ENCODE measurements at regions not wholly inside any gene's neighbourhood (a gene's known extent, or its start where the extent isn't known, plus 50 kb on each side); places are given as distances from the start of the nearest gene placed in this dataset.
A peak's percentile ranks its signal among the peaks of the same experiment; 100 is the strongest.
"Not testable (repeated sequence)": the region's sequence is repeated elsewhere in the genome, so short reads cannot be mapped to it uniquely, and the experiment has no call there.

DNA sequence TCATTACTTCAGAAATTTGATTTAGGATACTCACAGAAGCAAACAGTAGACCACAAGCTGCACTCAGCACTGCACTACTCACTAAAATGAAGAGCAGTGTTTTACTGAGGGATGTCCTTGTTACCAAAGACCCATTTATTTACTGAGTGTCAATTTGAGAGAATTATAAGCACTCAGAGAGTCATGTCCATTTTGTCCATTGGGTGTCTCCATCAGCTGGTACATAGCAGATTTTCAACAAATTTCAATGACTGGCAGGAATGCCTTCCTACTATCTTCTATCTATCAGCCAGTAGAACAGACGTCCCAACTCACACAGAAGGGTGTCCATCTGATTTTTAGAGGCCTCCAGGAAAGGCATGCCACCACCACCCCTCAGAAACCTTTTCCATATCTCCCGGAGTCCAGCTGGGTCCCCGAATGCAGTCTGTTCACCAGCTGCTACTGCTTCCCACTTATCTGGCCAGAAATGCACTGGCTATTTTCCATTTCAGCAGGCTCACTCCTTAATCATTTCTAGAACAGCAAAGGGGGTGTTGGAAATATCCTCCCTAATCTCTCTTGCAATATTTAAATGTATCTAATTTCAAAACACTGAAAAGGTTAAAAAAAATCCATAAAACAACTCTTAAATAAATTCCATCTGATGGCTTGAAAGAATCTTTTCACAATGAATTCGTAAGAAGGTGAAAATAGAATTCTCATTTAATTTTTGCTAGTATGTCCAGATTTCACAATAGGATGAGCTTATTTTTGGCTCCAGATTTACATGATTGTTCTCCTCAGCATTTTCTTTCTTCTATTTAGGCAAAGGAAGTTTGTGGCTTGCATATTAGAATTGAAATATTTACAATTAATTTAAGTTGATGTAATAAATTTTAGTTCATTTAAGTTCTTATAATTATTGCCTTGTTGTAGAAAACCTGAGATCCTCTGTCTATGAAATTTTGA is 1164.0 kb upstream of the CELF2 start:
- H3K9me3 Mint-ChIP-seq = peaks cover 14% of the 10 kb centered on the region
- no peaks in the 10 kb centered on the region for H3K27me3 Mint-ChIP-seq
- no peak overlapping the region for H3K4me3 Mint-ChIP-seq
- no peaks in the 10 kb centered on the region for H3K36me3 Mint-ChIP-seq
- no peak for ATAC-seq
- no peak overlapping the region for H3K27ac Mint-ChIP-seq
- H3K4me1 Mint-ChIP-seq = no peaks in the 10 kb centered on the region

DNA sequence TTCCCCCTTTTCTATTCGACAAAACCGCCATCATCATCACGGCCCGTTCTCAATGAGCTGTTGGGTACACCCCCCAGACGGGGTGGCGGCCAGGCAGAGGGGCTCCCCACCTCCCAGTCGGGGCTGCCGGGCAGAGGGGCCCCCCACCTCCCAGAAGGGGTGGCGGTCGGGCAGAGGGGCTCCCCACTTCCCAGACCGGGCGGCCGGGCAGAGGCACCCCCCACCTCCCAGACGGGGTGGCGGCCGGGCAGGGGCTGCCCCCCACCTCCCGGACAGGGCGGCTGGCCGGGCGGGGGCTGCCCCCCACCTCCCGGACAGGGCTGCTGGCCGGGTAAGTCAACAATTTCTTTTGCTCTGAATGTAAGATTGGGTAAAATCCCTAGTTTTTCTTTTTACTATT is 1162.2 kb upstream of the CELF2 start:
- H3K27me3 Mint-ChIP-seq, H3K27ac Mint-ChIP-seq, ATAC-seq, H3K4me1 Mint-ChIP-seq, H3K4me3 Mint-ChIP-seq, H3K36me3 Mint-ChIP-seq: not testable (repeated sequence)
- peaks cover 14% of the 10 kb centered on the region for H3K9me3 Mint-ChIP-seq

- Mint-ChIP-seq H3K4me1 (no peaks in the 10 kb centered on the region), H3K36me3 (no peaks in the 10 kb centered on the region), H3K27me3 (no peaks in the 10 kb centered on the region), H3K27ac (no peak overlapping the region), H3K4me3 (no peak overlapping the region), H3K9me3 (peaks cover 8% of the 10 kb centered on the region)
- ATAC-seq = no peak
Measured at GRCh38 chr10:9858816-9859215, 1158.9 kb upstream of the CELF2 start.

DNA sequence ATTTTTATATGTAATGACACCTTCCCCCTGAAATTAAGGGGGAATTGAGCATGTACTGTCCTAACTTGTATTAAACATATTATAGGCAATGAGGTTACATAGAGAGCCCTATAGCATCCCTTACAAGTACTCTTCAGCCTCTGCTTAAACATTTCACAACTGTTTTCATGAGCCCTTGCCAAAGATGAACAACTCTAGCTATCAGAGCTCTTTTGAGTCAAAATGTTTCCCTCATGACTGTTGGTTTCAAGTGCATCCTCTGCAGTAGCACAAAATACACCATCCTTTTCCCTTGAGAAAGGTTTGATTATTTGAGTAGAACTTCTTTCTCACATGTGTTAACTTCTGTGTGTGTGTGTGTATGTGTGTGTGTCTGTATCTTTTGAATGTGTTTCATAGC is 1157.6 kb upstream of the CELF2 start:
- Mint-ChIP-seq H3K9me3 (peaks cover 8% of the 10 kb centered on the region), H3K4me3 (no peak overlapping the region), H3K36me3 (no peaks in the 10 kb centered on the region), H3K27ac (no peak overlapping the region), H3K4me1 (no peaks in the 10 kb centered on the region), H3K27me3 (no peaks in the 10 kb centered on the region)
- ATAC-seq = no peak

GRCh38 chr10:9863559-9864121 is 1154.0 kb upstream of the CELF2 start:
- Mint-ChIP-seq H3K4me1 (no peaks in the 10 kb centered on the region), H3K27ac (no peak overlapping the region), H3K4me3 (no peak overlapping the region), H3K27me3 (no peaks in the 10 kb centered on the region), H3K36me3 (no peaks in the 10 kb centered on the region), H3K9me3 (peaks cover 8% of the 10 kb centered on the region)
- ATAC-seq = no peak

GRCh38 chr10:9868499-9868898 is 1149.2 kb upstream of the CELF2 start:
- Mint-ChIP-seq H3K9me3 (peaks cover 1% of the 10 kb centered on the region), H3K27me3 (no peaks in the 10 kb centered on the region), H3K4me3 (no peak overlapping the region), H3K27ac (no peak overlapping the region), H3K36me3 (no peaks in the 10 kb centered on the region), H3K4me1 (no peaks in the 10 kb centered on the region)
- ATAC-seq = no peak

- Mint-ChIP-seq H3K4me1 (no peaks in the 10 kb centered on the region), H3K36me3 (no peaks in the 10 kb centered on the region), H3K4me3 (no peak overlapping the region), H3K27me3 (no peaks in the 10 kb centered on the region), H3K27ac (no peak overlapping the region), H3K9me3 (no peaks in the 10 kb centered on the region)
- ATAC-seq = no peak
Measured at GRCh38 chr10:9869205-9869604, 1148.5 kb upstream of the CELF2 start.

- Mint-ChIP-seq H3K4me1 (no peaks in the 10 kb centered on the region), H3K9me3 (no peaks in the 10 kb centered on the region), H3K27me3 (no peaks in the 10 kb centered on the region), H3K36me3 (no peaks in the 10 kb centered on the region), H3K27ac (no peak overlapping the region), H3K4me3 (no peak overlapping the region)
- no peak for ATAC-seq
Measured at GRCh38 chr10:9869606-9870176, 1148.0 kb upstream of the CELF2 start.

GRCh38 chr10:9875353-9875752 is 1142.3 kb upstream of the CELF2 start:
- H3K27me3 Mint-ChIP-seq = no peaks in the 10 kb centered on the region
- ATAC-seq = peak; percentile 12
- H3K4me1 Mint-ChIP-seq = no peaks in the 10 kb centered on the region
- H3K27ac Mint-ChIP-seq = no peak overlapping the region
- H3K4me3 Mint-ChIP-seq = no peak overlapping the region
- no peaks in the 10 kb centered on the region for H3K9me3 Mint-ChIP-seq
- no peaks in the 10 kb centered on the region for H3K36me3 Mint-ChIP-seq

DNA sequence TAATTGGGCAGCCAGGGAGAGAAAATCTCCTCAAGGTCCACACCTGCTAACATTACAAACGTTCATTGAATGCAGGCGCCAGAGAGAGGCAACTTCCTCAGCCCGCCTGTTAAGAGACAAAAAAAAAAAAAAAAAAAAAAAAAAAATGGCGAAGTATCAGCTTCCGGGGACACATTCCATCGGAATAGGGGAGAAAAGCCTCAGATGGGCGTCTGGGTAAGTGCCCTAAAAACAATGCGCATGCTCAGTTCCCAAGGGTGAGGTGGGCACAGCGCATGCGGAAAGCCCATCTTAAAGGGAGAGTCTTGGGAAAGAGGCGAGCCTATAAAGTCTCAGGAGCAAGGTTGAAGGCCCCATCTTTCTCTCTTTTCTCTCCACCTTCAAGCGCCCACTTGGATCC is 1139.7 kb upstream of the CELF2 start:
- H3K27ac Mint-ChIP-seq = no peak overlapping the region
- H3K4me3 Mint-ChIP-seq = no peak overlapping the region
- H3K36me3 Mint-ChIP-seq = no peaks in the 10 kb centered on the region
- no peaks in the 10 kb centered on the region for H3K27me3 Mint-ChIP-seq
- H3K4me1 Mint-ChIP-seq = no peaks in the 10 kb centered on the region
- peaks cover 3% of the 10 kb centered on the region for H3K9me3 Mint-ChIP-seq
- no peak for ATAC-seq

- Mint-ChIP-seq H3K4me3 (no peak overlapping the region), H3K36me3 (no peaks in the 10 kb centered on the region), H3K9me3 (peaks cover 3% of the 10 kb centered on the region), H3K27me3 (no peaks in the 10 kb centered on the region), H3K4me1 (no peaks in the 10 kb centered on the region), H3K27ac (no peak overlapping the region)
- ATAC-seq = no peak
Measured at GRCh38 chr10:9878383-9878782, 1139.3 kb upstream of the CELF2 start.

- Mint-ChIP-seq H3K27me3 (no peaks in the 10 kb centered on the region), H3K4me3 (no peak overlapping the region), H3K27ac (no peak overlapping the region), H3K4me1 (no peaks in the 10 kb centered on the region), H3K36me3 (no peaks in the 10 kb centered on the region), H3K9me3 (peaks cover 6% of the 10 kb centered on the region)
- no peak for ATAC-seq
Measured at GRCh38 chr10:9885761-9886160, 1131.9 kb upstream of the CELF2 start.

GRCh38 chr10:9886772-9887171 is 1130.9 kb upstream of the CELF2 start:
- Mint-ChIP-seq H3K4me3 (no peak overlapping the region), H3K36me3 (no peaks in the 10 kb centered on the region), H3K27ac (no peak overlapping the region), H3K9me3 (peaks cover 6% of the 10 kb centered on the region), H3K4me1 (no peaks in the 10 kb centered on the region), H3K27me3 (no peaks in the 10 kb centered on the region)
- ATAC-seq = no peak

DNA sequence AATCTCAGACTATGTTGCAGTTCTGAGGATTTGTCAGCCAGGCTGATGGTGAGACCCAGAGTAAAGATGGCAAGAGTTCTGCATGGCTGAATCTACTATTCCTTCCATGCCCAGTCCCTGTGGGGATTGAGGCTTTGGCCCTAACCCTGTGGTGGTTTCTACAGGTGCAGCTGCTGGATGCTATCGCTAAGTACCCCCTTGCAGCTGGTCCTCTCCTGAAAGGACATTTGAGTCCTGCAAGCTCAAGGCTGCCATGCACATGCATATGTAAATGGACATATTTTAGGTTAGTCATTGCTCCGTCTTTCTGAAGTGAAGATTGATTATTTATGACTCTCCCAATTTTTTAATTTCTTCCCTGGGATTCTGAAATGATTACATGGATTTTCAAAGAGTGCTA is 1122.2 kb upstream of the CELF2 start:
- Mint-ChIP-seq H3K4me3 (no peak overlapping the region), H3K4me1 (no peaks in the 10 kb centered on the region), H3K9me3 (peaks cover 3% of the 10 kb centered on the region), H3K36me3 (no peaks in the 10 kb centered on the region), H3K27me3 (no peaks in the 10 kb centered on the region), H3K27ac (no peak overlapping the region)
- no peak for ATAC-seq

DNA sequence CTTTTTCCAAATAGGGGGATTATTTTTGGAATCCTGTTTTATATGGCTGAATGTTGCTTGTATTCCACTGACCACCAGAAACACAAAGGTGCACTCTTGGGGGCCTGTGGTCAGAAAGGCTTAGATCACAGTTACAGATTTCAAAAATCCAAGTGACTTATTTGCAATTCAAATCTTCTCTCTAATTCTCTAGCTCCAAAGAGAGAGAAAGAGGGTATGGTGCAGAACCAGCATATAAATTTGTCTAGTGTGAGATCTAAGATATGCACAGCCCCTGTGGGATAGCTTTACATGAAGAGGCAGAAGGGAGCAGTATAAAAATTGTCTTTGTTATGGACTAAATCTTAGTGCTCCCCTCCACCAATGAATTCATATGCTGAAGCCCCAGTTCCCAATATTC is 1121.7 kb upstream of the CELF2 start:
- H3K4me1 Mint-ChIP-seq = no peaks in the 10 kb centered on the region
- H3K36me3 Mint-ChIP-seq = no peaks in the 10 kb centered on the region
- H3K27me3 Mint-ChIP-seq = no peaks in the 10 kb centered on the region
- no peak for ATAC-seq
- no peak overlapping the region for H3K27ac Mint-ChIP-seq
- H3K9me3 Mint-ChIP-seq = peaks cover 3% of the 10 kb centered on the region
- H3K4me3 Mint-ChIP-seq = no peak overlapping the region

All from stimulated activated memory B cell treated with anti-CD40 and anti-IgM and Interleukin-4, amounts not matched to agents 10 μg/mL and 1 μg/mL and 100 μg/mL, for 72 hours (primary cell).